Prostate gland (tissue), 2 donors: ENCODE measurements at regions not wholly inside any gene's neighbourhood (a gene's known extent, or its start where the extent isn't known, plus 50 kb on each side); places are given as distances from the start of the nearest gene placed in this dataset.

Experiments used
- DNase-seq: peaks from one replicate; pipeline ENCODE4 v3.0.0-alpha.2; 2019; ENCODE audit warnings: low spot score
- H3K27ac ChIP-seq, 2 donors: fragments of 200-600 bp; sonication (generic); 2 replicates each; pipeline ENCODE4 v1.5.1; 2017 to 2019
- H3K27me3 ChIP-seq: fragments of 200-600 bp; sonication (generic); replicated peaks from 2 replicates; pipeline ENCODE4 v1.5.1; 2019; ENCODE audit not compliant: insufficient read depth
- H3K36me3 ChIP-seq, 2 donors: fragments of 200-600 bp; sonication (generic); 1 replicate in 1 of 2; 2 replicates in 1 of 2; pipeline versions ENCODE4 v1.5.1 to v1.8.1; 2017 to 2019
- H3K4me1 ChIP-seq: fragments of 200-600 bp; sonication (generic); replicated peaks from 2 replicates; pipeline ENCODE4 v1.5.1; 2019
- H3K4me3 ChIP-seq, 2 donors: fragments of 200-600 bp; sonication (generic); 2 replicates each; pipeline ENCODE4 v1.5.1; 2017 to 2019
- H3K9me3 ChIP-seq: fragments of 200-600 bp; sonication (generic); 2 replicates; pipeline ENCODE4 v1.5.1; 2017
- POLR2A ChIP-seq: fragments of 450-650 bp; IDR thresholded peaks from one replicate; pipeline ENCODE4 v1.6.1; 2016; ENCODE audit warnings: antibody characterized with exemption, mild to moderate bottlenecking
- POLR2AphosphoS5 ChIP-seq: sonication (generic); formaldehyde crosslinking; IDR thresholded peaks from one replicate; pipeline ENCODE4 v1.6.1; 2017; ENCODE audit warnings: antibody characterized with exemption
- WGBS: methylation state at CpG from one replicate; pipeline ENCODE4 v1.1.5; 2018; 5-methylcytosine and 5-hydroxymethylcytosine counted together
- intact Hi-C: fragments of 100-400 bp; cut with DNase I; formaldehyde crosslinking; loops from one replicate; pipeline ENCODE4 v1.14.2; 2022
- TF ChIP-seq, protein P1 (sequence below), 4 experiments: fragments of 200-600 bp in 2 of 4; fragments of 450-650 bp in 2 of 4; sonication (generic) in 2 of 4; IDR thresholded peaks; 1 replicate in 3 of 4; 2 replicates in 1 of 4; pipeline ENCODE4 v1.5.1; 2016 to 2019; ENCODE audit warnings: antibody characterized with exemption in 4 of 4, mild to moderate bottlenecking in 2 of 4, moderate library complexity in 2 of 4

- 94% methylated on average over 3 of the region's 3 CpGs for WGBS
- no peaks in the 10 kb centered on the region for H3K9me3 ChIP-seq
Observed at GRCh38 chr2:14303366-14304115, 329.0 kb upstream of the LRATD1 start.

DNA sequence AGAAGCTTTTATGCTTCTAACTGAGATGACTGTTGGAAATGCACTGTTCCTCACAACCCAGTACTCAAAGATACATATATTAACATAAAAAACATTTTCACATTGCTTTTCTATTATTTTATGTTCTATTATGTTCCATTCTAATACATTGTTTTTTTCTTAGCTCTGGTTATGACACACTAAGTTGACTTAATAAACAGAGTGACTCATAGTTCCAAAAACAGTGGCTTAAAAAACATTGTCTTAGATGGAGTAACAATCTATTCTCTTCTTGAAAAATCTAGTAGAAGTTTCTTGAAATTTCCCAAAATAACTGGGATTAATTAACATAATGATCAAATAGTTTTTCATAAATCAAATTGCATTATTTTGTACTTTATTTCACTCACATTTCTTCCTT lies 328.2 kb upstream of the LRATD1 start:
- no peak overlapping the region for H3K27ac ChIP-seq
- no peak for DNase-seq
- no peaks in the 10 kb centered on the region for H3K9me3 ChIP-seq
- H3K36me3 ChIP-seq, result no peaks in the 10 kb centered on the region
- TF ChIP-seq, protein P1, sequence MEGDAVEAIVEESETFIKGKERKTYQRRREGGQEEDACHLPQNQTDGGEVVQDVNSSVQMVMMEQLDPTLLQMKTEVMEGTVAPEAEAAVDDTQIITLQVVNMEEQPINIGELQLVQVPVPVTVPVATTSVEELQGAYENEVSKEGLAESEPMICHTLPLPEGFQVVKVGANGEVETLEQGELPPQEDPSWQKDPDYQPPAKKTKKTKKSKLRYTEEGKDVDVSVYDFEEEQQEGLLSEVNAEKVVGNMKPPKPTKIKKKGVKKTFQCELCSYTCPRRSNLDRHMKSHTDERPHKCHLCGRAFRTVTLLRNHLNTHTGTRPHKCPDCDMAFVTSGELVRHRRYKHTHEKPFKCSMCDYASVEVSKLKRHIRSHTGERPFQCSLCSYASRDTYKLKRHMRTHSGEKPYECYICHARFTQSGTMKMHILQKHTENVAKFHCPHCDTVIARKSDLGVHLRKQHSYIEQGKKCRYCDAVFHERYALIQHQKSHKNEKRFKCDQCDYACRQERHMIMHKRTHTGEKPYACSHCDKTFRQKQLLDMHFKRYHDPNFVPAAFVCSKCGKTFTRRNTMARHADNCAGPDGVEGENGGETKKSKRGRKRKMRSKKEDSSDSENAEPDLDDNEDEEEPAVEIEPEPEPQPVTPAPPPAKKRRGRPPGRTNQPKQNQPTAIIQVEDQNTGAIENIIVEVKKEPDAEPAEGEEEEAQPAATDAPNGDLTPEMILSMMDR (IDR thresholded peaks at IDR 0.05), result no peak
- no peaks in the 10 kb centered on the region for H3K4me1 ChIP-seq
- H3K27me3 ChIP-seq, result no peaks in the 10 kb centered on the region
- H3K4me3 ChIP-seq, result no peak overlapping the region
- intact Hi-C loops, result no loop called here

More at GRCh38 chr2:14303366-14304115, 329.0 kb upstream of the LRATD1 start:
- H3K27me3 ChIP-seq, result no peaks in the 10 kb centered on the region
- H3K27ac ChIP-seq, result no peak overlapping the region
- no peak overlapping the region for H3K4me3 ChIP-seq
- no peaks in the 10 kb centered on the region for H3K36me3 ChIP-seq
- no peaks in the 10 kb centered on the region for H3K4me1 ChIP-seq
- intact Hi-C loops, result no loop called here
- TF ChIP-seq, protein P1 (IDR thresholded peaks at IDR 0.05), result no peak
- TF ChIP-seq POLR2AphosphoS5 (no peak), POLR2A (no peak)
- no peak for DNase-seq

DNA sequence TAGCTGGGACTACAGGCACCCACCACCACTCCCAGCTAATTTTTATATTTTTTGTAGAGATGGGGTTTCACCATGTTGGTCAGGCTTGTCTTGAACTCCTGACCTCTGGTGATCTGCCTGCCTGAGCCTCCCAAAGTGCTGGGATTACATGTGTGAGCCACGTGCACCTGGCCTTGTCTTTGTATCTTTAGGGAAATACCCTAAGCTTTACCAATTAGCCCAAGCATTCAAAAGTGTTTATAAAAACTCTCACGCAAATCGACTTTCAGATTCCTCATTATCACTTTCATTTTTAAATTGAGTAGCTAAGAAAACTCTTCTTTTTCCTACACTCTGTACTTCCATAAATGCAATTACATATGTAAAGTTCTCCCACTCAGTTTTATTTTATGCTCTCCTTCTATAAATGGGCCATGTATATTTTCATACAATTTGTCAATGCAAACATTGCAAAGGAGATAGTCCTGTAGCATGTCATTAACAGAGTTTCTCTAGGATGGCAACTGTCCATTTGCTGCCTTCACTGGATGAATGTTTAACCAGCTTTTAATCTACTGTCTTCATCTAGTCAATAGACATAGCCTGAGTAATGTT lies 326.2 kb upstream of the LRATD1 start:
- TF ChIP-seq POLR2AphosphoS5, result no peak
- TF ChIP-seq, protein P1 (IDR thresholded peaks at IDR 0.05), result no peak
- no peaks in the 10 kb centered on the region for H3K9me3 ChIP-seq
- no peaks in the 10 kb centered on the region for H3K27me3 ChIP-seq
- no peak for DNase-seq
- intact Hi-C loops, result no loop called here
- H3K27ac ChIP-seq, result no peak overlapping the region
- 85% methylated on average over 3 of the region's 3 CpGs for WGBS
- no peak overlapping the region for H3K4me3 ChIP-seq
- no peaks in the 10 kb centered on the region for H3K4me1 ChIP-seq
- no peaks in the 10 kb centered on the region for H3K36me3 ChIP-seq

DNA sequence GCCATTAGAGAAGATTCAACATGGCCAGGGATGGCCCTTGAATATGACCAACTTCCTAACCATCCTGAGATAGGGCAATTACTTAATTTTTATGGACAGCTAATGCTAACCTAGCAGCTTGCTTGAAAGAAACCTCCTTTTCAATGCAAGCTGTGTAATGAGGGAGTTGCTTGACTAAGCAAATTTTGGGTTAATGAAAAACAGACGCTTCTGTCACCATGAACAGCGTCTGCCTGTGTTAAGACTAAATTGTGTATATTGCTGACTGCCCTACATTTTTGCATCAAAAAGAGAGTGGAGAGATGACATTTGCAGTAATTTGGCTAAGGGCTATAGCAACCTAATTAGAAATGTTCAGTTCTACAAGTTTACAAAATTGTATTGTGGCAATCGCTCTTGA lies 319.2 kb upstream of the LRATD1 start:
- Histone ChIP-seq H3K4me3 (no peak overlapping the region), H3K9me3 (no peaks in the 10 kb centered on the region), H3K36me3 (no peaks in the 10 kb centered on the region), H3K27me3 (no peaks in the 10 kb centered on the region), H3K27ac (no peak overlapping the region), H3K4me1 (no peaks in the 10 kb centered on the region)
- no peak for TF ChIP-seq POLR2AphosphoS5
- no peak for TF ChIP-seq POLR2A
- TF ChIP-seq, protein P1 (IDR thresholded peaks at IDR 0.05), result no peak
- intact Hi-C loops, result no loop called here
- no peak for DNase-seq
- 45% methylated on average over 3 of the region's 3 CpGs for WGBS

DNA sequence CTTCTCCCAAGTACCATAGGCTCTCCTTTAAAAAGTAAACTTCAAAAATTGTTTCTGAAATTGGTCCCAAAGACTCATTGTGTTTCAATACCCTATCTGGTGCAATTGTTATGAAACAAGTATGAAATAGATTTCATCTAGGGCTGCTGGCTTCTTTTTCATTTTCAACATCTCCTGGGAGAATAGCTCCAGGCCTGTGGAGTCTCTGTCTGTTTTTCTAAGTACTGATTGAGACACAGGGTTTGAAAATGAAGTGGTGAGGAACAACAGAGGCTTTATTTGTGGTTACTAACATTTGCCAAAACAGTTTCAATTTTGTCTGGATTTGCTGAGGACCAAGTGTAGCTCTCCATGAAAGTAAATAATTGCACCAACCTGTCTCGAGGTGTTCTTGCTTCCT lies 315.9 kb upstream of the LRATD1 start:
- TF ChIP-seq, protein P1 (IDR thresholded peaks at IDR 0.05), result no peak
- TF ChIP-seq POLR2AphosphoS5, result no peak
- TF ChIP-seq POLR2A, result no peak
- Histone ChIP-seq H3K4me3 (no peak overlapping the region), H3K27ac (no peak overlapping the region), H3K36me3 (no peaks in the 10 kb centered on the region), H3K4me1 (no peaks in the 10 kb centered on the region), H3K9me3 (no peaks in the 10 kb centered on the region), H3K27me3 (no peaks in the 10 kb centered on the region)
- 41% methylated on average over 1 of the region's 1 CpG for WGBS
- no peak for DNase-seq
- intact Hi-C loops, result no loop called here
